HEK293 (cell line): ENCODE measurements at regions not wholly inside any gene's neighbourhood (a gene's known extent, or its start where the extent isn't known, plus 50 kb on each side); places are given as distances from the start of the nearest gene placed in this dataset.

ENCODE experiments used
- CTCF ChIA-PET: fragments of 350-600 bp; formaldehyde crosslinking; extraction: SDS; loops from one replicate; lab custom pipeline; 2021; ENCODE audit warnings: antibody characterized with exemption; lab: Yijun Ruan, JAX
- POLR2A ChIA-PET: fragments of 300-600 bp; formaldehyde crosslinking; extraction: SDS; loops from one replicate; lab custom pipeline; 2020; ENCODE audit warnings: antibody characterized with exemption, inconsistent platforms; lab: Yijun Ruan, JAX
- H3K27ac ChIP-seq: fragments of 200-500 bp; sonication (Bioruptor generic); 2 replicates; pipeline ENCODE4 v1.5.1; 2014; ENCODE audit warnings: low read depth, low read length, control low read depth, inconsistent platforms; ENCODE audit errors: extremely low read depth
- H3K36me3 ChIP-seq, 2 experiments: fragments of 200-500 bp in 1 of 2; sonication (Bioruptor generic) in 1 of 2; 1 replicate in 1 of 2; 2 replicates in 1 of 2; pipeline ENCODE4 v1.5.1; 2014 to 2017; ENCODE audit warnings: inconsistent platforms in 2 of 2, low read length in 2 of 2; ENCODE audit not compliant: control insufficient read depth in 2 of 2, insufficient read depth in 1 of 2
- H3K4me1 ChIP-seq: fragments of 200-500 bp; sonication (Bioruptor generic); 2 replicates; pipeline ENCODE4 v1.5.1; 2014; ENCODE audit warnings: mild to moderate bottlenecking, low read length, inconsistent platforms; ENCODE audit not compliant: control insufficient read depth, insufficient read depth
- H3K4me3 ChIP-seq: 2 replicates; pipeline ENCODE4 v1.5.1; 2011; ENCODE audit warnings: low read depth, mild to moderate bottlenecking, control low read depth, low read length, moderate library complexity
- H3K9me3 ChIP-seq: fragments of 200-500 bp; sonication (Bioruptor generic); 2 replicates; pipeline ENCODE4 v1.5.1; 2014; ENCODE audit warnings: low read depth, low read length, inconsistent platforms; ENCODE audit not compliant: control insufficient read depth, insufficient read depth
- BCL11A ChIP-seq: fragments of 450-650 bp; formaldehyde crosslinking; IDR thresholded peaks from 2 replicates; pipeline ENCODE4 v1.5.1; 2016; ENCODE audit warnings: low read depth, missing biosample characterization, missing genetic modification characterization
- BCL11B ChIP-seq: fragments of 450-650 bp; formaldehyde crosslinking; IDR thresholded peaks from 2 replicates; pipeline ENCODE4 v1.5.1; 2016; ENCODE audit warnings: low read depth, missing biosample characterization, missing genetic modification characterization
- KLF1 ChIP-seq: fragments of 450-650 bp; formaldehyde crosslinking; IDR thresholded peaks from 2 replicates; pipeline ENCODE4 v1.5.1; 2016; ENCODE audit warnings: missing biosample characterization, missing genetic modification characterization
- ZBTB7A ChIP-seq: fragments of 450-650 bp; formaldehyde crosslinking; IDR thresholded peaks from 2 replicates; pipeline ENCODE4 v1.5.1; 2016; ENCODE audit warnings: low read depth, missing biosample characterization, missing genetic modification characterization
- ZNF211 ChIP-seq: fragments of 450-650 bp; formaldehyde crosslinking; IDR thresholded peaks from 2 replicates; pipeline ENCODE4 v1.5.1; 2016; ENCODE audit warnings: low read depth, missing biosample characterization, missing genetic modification characterization
- ZNF394 ChIP-seq: fragments of 450-650 bp; formaldehyde crosslinking; IDR thresholded peaks from 2 replicates; pipeline ENCODE4 v1.5.1; 2016; ENCODE audit warnings: missing biosample characterization, missing genetic modification characterization, mild to moderate bottlenecking, moderate library complexity, borderline replicate concordance
- ZNF76 ChIP-seq: fragments of 450-650 bp; formaldehyde crosslinking; IDR thresholded peaks from 2 replicates; pipeline ENCODE4; 2016; ENCODE audit warnings: low read depth, missing biosample characterization, missing genetic modification characterization, borderline replicate concordance
- ZNF777 ChIP-seq: fragments of 450-650 bp; formaldehyde crosslinking; IDR thresholded peaks from 2 replicates; pipeline ENCODE4 v1.5.1; 2017; ENCODE audit warnings: missing biosample characterization, missing genetic modification characterization, borderline replicate concordance
- TF ChIP-seq, protein P1 (sequence below): fragments of 450-650 bp; formaldehyde crosslinking; IDR thresholded peaks from 2 replicates; pipeline ENCODE4 v1.5.1; 2016; ENCODE audit warnings: missing biosample characterization, missing genetic modification characterization
- TF ChIP-seq, protein P2 (sequence below): fragments of 450-650 bp; formaldehyde crosslinking; conservative IDR thresholded peaks from 2 replicates; pipeline ENCODE4 v1.5.1; 2016; ENCODE audit warnings: low read depth, missing biosample characterization, missing genetic modification characterization
- TF ChIP-seq, protein P3 (sequence below): fragments of 450-650 bp; formaldehyde crosslinking; IDR thresholded peaks from 2 replicates; pipeline ENCODE4 v1.5.1; 2016; ENCODE audit warnings: missing biosample characterization, missing genetic modification characterization
- TF ChIP-seq, protein P4 (sequence below): fragments of 450-650 bp; formaldehyde crosslinking; IDR thresholded peaks from 2 replicates; pipeline ENCODE4 v1.5.0; 2017; ENCODE audit warnings: missing biosample characterization, missing genetic modification characterization, borderline replicate concordance
- TF ChIP-seq, protein P5 (sequence below): fragments of 450-650 bp; formaldehyde crosslinking; IDR thresholded peaks from 2 replicates; pipeline ENCODE4 v1.5.1; 2016; ENCODE audit warnings: missing biosample characterization, missing genetic modification characterization
- TF ChIP-seq, protein P6 (sequence below): fragments of 450-650 bp; formaldehyde crosslinking; IDR thresholded peaks from 2 replicates; pipeline ENCODE4 v1.5.1; 2017; ENCODE audit warnings: missing biosample characterization, missing genetic modification characterization
- TF ChIP-seq, protein P7 (sequence below): fragments of 450-650 bp; formaldehyde crosslinking; IDR thresholded peaks from 2 replicates; pipeline ENCODE4 v1.5.1; 2016; ENCODE audit warnings: missing biosample characterization, missing genetic modification characterization

DNA sequence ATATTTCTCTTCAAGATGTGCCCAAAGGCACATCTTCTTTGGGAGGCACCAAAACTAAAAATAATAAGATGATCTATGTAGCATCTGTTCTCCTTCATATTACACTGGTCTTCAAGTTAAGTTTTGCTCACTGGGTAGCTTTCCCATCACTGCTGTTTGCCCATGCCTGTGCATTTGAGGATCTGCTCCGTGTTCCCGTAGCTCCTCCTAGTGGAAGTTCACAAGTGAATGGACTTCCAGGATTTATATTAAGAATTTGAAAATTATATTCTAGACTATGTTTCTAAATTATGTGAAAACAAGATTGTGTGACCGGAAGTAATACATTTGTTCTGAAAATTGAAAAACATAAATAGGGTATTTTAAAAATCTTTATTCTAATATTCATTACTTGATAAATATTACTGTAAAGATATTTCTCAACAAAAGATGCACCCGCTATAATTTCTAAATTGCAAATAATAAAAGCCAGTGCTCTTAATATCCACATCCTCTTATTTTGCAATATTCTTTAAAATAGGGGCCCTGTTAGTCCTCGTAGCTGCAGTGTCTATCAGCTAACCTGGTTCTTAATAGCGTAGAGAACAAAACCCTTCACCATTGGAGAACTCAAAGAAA lies 147.7 kb downstream of the RBM46 start:
- no peak overlapping the region for H3K4me3 ChIP-seq
- TF ChIP-seq, protein P1, sequence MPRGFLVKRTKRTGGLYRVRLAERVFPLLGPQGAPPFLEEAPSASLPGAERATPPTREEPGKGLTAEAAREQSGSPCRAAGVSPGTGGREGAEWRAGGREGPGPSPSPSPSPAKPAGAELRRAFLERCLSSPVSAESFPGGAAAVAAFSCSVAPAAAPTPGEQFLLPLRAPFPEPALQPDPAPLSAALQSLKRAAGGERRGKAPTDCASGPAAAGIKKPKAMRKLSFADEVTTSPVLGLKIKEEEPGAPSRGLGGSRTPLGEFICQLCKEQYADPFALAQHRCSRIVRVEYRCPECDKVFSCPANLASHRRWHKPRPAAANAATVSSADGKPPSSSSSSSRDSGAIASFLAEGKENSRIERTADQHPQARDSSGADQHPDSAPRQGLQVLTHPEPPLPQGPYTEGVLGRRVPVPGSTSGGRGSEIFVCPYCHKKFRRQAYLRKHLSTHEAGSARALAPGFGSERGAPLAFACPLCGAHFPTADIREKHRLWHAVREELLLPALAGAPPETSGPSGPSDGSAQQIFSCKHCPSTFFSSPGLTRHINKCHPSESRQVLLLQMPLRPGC (tag by site-specific recombination), result no peak
- TF ChIP-seq, protein P2, sequence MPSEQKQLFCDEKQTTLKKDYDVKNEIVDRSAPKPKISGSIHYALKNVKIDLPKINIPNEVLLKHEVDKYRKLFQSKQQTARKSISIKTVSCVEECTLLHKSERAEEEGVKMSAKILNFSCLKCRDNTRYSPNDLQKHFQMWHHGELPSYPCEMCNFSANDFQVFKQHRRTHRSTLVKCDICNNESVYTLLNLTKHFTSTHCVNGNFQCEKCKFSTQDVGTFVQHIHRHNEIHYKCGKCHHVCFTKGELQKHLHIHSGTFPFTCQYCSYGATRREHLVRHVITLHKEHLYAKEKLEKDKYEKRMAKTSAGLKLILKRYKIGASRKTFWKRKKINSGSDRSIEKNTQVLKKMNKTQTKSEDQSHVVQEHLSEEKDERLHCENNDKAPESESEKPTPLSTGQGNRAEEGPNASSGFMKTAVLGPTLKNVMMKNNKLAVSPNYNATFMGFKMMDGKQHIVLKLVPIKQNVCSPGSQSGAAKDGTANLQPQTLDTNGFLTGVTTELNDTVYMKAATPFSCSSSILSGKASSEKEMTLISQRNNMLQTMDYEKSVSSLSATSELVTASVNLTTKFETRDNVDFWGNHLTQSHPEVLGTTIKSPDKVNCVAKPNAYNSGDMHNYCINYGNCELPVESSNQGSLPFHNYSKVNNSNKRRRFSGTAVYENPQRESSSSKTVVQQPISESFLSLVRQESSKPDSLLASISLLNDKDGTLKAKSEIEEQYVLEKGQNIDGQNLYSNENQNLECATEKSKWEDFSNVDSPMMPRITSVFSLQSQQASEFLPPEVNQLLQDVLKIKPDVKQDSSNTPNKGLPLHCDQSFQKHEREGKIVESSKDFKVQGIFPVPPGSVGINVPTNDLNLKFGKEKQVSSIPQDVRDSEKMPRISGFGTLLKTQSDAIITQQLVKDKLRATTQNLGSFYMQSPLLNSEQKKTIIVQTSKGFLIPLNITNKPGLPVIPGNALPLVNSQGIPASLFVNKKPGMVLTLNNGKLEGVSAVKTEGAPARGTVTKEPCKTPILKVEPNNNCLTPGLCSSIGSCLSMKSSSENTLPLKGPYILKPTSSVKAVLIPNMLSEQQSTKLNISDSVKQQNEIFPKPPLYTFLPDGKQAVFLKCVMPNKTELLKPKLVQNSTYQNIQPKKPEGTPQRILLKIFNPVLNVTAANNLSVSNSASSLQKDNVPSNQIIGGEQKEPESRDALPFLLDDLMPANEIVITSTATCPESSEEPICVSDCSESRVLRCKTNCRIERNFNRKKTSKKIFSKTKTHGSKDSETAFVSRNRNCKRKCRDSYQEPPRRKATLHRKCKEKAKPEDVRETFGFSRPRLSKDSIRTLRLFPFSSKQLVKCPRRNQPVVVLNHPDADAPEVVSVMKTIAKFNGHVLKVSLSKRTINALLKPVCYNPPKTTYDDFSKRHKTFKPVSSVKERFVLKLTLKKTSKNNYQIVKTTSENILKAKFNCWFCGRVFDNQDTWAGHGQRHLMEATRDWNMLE (tag by site-specific recombination), result no peak
- TF ChIP-seq, protein P3, sequence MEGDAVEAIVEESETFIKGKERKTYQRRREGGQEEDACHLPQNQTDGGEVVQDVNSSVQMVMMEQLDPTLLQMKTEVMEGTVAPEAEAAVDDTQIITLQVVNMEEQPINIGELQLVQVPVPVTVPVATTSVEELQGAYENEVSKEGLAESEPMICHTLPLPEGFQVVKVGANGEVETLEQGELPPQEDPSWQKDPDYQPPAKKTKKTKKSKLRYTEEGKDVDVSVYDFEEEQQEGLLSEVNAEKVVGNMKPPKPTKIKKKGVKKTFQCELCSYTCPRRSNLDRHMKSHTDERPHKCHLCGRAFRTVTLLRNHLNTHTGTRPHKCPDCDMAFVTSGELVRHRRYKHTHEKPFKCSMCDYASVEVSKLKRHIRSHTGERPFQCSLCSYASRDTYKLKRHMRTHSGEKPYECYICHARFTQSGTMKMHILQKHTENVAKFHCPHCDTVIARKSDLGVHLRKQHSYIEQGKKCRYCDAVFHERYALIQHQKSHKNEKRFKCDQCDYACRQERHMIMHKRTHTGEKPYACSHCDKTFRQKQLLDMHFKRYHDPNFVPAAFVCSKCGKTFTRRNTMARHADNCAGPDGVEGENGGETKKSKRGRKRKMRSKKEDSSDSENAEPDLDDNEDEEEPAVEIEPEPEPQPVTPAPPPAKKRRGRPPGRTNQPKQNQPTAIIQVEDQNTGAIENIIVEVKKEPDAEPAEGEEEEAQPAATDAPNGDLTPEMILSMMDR (tag by site-specific recombination), result no peak
- TF ChIP-seq, protein P4, sequence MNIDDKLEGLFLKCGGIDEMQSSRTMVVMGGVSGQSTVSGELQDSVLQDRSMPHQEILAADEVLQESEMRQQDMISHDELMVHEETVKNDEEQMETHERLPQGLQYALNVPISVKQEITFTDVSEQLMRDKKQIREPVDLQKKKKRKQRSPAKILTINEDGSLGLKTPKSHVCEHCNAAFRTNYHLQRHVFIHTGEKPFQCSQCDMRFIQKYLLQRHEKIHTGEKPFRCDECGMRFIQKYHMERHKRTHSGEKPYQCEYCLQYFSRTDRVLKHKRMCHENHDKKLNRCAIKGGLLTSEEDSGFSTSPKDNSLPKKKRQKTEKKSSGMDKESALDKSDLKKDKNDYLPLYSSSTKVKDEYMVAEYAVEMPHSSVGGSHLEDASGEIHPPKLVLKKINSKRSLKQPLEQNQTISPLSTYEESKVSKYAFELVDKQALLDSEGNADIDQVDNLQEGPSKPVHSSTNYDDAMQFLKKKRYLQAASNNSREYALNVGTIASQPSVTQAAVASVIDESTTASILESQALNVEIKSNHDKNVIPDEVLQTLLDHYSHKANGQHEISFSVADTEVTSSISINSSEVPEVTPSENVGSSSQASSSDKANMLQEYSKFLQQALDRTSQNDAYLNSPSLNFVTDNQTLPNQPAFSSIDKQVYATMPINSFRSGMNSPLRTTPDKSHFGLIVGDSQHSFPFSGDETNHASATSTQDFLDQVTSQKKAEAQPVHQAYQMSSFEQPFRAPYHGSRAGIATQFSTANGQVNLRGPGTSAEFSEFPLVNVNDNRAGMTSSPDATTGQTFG (tag by site-specific recombination), result no peak
- no peak for TF ChIP-seq ZNF394 (tag by site-specific recombination)
- TF ChIP-seq, protein P5, sequence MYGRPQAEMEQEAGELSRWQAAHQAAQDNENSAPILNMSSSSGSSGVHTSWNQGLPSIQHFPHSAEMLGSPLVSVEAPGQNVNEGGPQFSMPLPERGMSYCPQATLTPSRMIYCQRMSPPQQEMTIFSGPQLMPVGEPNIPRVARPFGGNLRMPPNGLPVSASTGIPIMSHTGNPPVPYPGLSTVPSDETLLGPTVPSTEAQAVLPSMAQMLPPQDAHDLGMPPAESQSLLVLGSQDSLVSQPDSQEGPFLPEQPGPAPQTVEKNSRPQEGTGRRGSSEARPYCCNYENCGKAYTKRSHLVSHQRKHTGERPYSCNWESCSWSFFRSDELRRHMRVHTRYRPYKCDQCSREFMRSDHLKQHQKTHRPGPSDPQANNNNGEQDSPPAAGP (tag by site-specific recombination), result no peak
- no peak for TF ChIP-seq BCL11B (tag by site-specific recombination)
- TF ChIP-seq, all 188 proteins: peak for 0
- ChIA-PET CTCF (interaction anchor here (0.7 to 2.1 kb wide), 5 partner anchors 74 to 310 kb away, joined by 3 to 13 read pairs (median 4); no protein-coding TSS in a partner anchor), POLR2A (no interaction called here)
- Histone ChIP-seq H3K27ac (no peak overlapping the region), H3K9me3 (no peaks in the 10 kb centered on the region), H3K36me3 (no peaks in the 10 kb centered on the region), H3K4me1 (no peaks in the 10 kb centered on the region)

DNA sequence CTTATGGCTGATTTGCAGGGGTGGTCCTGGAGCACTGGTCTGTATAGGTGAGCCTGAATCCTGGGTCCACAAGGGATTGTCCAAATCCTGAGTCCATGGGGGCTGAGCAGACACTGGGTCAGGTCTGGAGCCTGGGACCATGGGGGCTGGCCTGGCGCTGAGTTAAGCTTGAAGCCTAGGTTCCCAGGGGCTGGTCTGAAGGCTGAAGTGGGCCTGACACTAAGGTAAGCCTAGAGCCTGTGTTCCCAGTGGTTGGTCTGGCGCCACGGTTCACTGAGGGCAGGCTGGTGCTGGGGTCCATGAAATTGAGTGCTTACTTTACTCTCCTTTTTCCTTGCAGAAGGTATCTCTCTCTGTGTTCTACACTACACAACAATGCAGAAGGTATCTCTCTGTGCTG lies 155.8 kb downstream of the RBM46 start:
- ChIA-PET CTCF (interaction anchor here (0.6 kb wide), 2 partner anchors 511 to 1287 kb away, joined by 4 to 5 read pairs; no protein-coding TSS in a partner anchor), POLR2A (no interaction called here)
- Histone ChIP-seq H3K36me3 (no peaks in the 10 kb centered on the region), H3K9me3 (no peaks in the 10 kb centered on the region), H3K4me3 (no peak overlapping the region), H3K4me1 (no peaks in the 10 kb centered on the region), H3K27ac (no peak overlapping the region)
- TF ChIP-seq KLF1 (tag by site-specific recombination) (no peak), BCL11A (tag by site-specific recombination) (no peak), ZNF211 (no peak), ZBTB7A (no peak), ZNF777 (tag by site-specific recombination) (no peak), ZNF76 (tag by site-specific recombination) (no peak)
- TF ChIP-seq, protein P6, sequence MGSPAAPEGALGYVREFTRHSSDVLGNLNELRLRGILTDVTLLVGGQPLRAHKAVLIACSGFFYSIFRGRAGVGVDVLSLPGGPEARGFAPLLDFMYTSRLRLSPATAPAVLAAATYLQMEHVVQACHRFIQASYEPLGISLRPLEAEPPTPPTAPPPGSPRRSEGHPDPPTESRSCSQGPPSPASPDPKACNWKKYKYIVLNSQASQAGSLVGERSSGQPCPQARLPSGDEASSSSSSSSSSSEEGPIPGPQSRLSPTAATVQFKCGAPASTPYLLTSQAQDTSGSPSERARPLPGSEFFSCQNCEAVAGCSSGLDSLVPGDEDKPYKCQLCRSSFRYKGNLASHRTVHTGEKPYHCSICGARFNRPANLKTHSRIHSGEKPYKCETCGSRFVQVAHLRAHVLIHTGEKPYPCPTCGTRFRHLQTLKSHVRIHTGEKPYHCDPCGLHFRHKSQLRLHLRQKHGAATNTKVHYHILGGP (tag by site-specific recombination), result no peak
- TF ChIP-seq, protein P7, sequence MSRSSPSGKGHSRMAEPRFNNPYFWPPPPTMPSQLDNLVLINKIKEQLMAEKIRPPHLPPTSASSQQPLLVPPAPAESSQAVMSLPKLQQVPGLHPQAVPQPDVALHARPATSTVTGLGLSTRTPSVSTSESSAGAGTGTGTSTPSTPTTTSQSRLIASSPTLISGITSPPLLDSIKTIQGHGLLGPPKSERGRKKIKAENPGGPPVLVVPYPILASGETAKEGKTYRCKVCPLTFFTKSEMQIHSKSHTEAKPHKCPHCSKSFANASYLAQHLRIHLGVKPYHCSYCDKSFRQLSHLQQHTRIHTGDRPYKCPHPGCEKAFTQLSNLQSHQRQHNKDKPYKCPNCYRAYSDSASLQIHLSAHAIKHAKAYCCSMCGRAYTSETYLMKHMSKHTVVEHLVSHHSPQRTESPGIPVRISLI (tag by site-specific recombination), result no peak
- TF ChIP-seq, protein P1 (tag by site-specific recombination), result no peak
